ENCODE measurements at regions not wholly inside any gene's neighbourhood (a gene's known extent, or its start where the extent isn't known, plus 50 kb on each side); places are given as distances from the start of the nearest gene placed in this dataset.

- TF ChIP-seq CTCF (IDR thresholded peaks at IDR 0.05; ENCODE audit: low read depth, low read length), result no peak
- no peak overlapping the region for H3K4me3 ChIP-seq (ENCODE audit: low read depth, low read length)
Measured at GRCh38 chr19:32035626-32036025, 309.8 kb upstream of the ZNF507 start.

- TF ChIP-seq CTCF (IDR thresholded peaks at IDR 0.05; ENCODE audit: low read depth, low read length), result no peak
Measured at GRCh38 chr19:32038021-32038920, 307.1 kb upstream of the ZNF507 start.

GRCh38 chr19:32038961-32039360 is 306.4 kb upstream of the ZNF507 start:
- TF ChIP-seq CTCF (IDR thresholded peaks at IDR 0.05; ENCODE audit: low read depth, low read length), result no peak
- H3K4me3 ChIP-seq (ENCODE audit: low read depth, low read length), result no peak overlapping the region

More at GRCh38 chr19:32038021-32038920, 307.1 kb upstream of the ZNF507 start:
- no peak overlapping the region for H3K4me3 ChIP-seq (ENCODE audit: low read depth, low read length)

- TF ChIP-seq CTCF (IDR thresholded peaks at IDR 0.05; ENCODE audit: low read depth, low read length), result no peak
- H3K4me3 ChIP-seq (ENCODE audit: low read depth, low read length), result no peak overlapping the region
Measured at GRCh38 chr19:32039440-32039839, 306.0 kb upstream of the ZNF507 start.

GRCh38 chr19:32040236-32040635 is 305.2 kb upstream of the ZNF507 start:
- no peak overlapping the region for H3K4me3 ChIP-seq (ENCODE audit: low read depth, low read length)
- TF ChIP-seq CTCF (IDR thresholded peaks at IDR 0.05; ENCODE audit: low read depth, low read length), result no peak

- no peak overlapping the region for H3K4me3 ChIP-seq (ENCODE audit: low read depth, low read length)
- no peak for TF ChIP-seq CTCF (IDR thresholded peaks at IDR 0.05; ENCODE audit: low read depth, low read length)
Measured at GRCh38 chr19:32041681-32042292, 303.6 kb upstream of the ZNF507 start.

- no peak for TF ChIP-seq CTCF (IDR thresholded peaks at IDR 0.05; ENCODE audit: low read depth, low read length)
- no peak overlapping the region for H3K4me3 ChIP-seq (ENCODE audit: low read depth, low read length)
Measured at GRCh38 chr19:32047788-32048187, 297.6 kb upstream of the ZNF507 start.

Measured in WI38 (cell line).